ENCODE measurements at regions not wholly inside any gene's neighbourhood (a gene's known extent, or its start where the extent isn't known, plus 50 kb on each side); places are given as distances from the start of the nearest gene placed in this dataset.

DNA sequence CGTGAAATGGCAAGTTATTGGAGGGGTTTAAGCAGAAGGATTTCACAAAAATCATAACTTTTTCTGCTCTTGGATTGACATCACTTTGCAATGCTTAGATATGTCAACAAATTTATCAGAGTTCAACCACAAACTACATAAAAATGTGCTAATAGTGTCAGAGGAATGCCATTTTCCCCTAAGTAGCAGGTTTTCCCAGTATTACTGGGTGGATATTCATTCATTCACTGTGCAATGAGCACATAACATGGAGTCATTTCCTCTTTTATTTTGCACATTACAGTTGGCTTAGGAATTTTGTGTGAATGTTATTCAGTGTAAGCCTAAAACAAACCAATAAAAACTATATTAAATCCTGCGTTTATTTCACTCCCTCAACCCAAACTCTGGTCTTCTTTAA lies 537.3 kb upstream of the MCTP2 start:
- no peak for DNase-seq (ENCODE audit: low read depth in 1 of 2, low spot score in 2 of 2)
- no peak overlapping the region for H4K8ac ChIP-seq (ENCODE audit: extremely low read depth, insufficient read depth, low read length)
- CTCF ChIA-PET (ENCODE audit: partially characterized antibody), result no interaction called here
- no peak overlapping the region for H2AK5ac ChIP-seq (ENCODE audit: low read depth, low read length)
- no peak overlapping the region for H2BK5ac ChIP-seq (ENCODE audit: low read depth, low read length)
- H2BK20ac ChIP-seq (ENCODE audit: low read length), result no peak overlapping the region
- no peak overlapping the region for H2BK120ac ChIP-seq (replicated peaks; ENCODE audit: low read depth, low read length)
- H4K91ac ChIP-seq (replicated peaks; ENCODE audit: insufficient read length, low read length), result no peak overlapping the region
- no peak overlapping the region for H3K56ac ChIP-seq (replicated peaks; ENCODE audit: insufficient read length, low read depth, low read length)
- peaks cover 0 to 3% of the 10 kb centered on the region in 2 experiments; a peak in 1 of 4 replicates for H3K9me3 ChIP-seq (ENCODE audit: insufficient read depth in 2 of 2, low read depth in 1 of 2, low read length in 1 of 2)
- H3K14ac ChIP-seq (ENCODE audit: insufficient read length), result no peak overlapping the region
- no peak overlapping the region for H3K23ac ChIP-seq (ENCODE audit: insufficient read length)
- no peak overlapping the region for H3K4me2 ChIP-seq (ENCODE audit: insufficient read depth in 1 of 2, low read depth in 2 of 2, low read length in 2 of 2)
- H4K5ac ChIP-seq (ENCODE audit: insufficient read length, low read depth, low read length), result no peak overlapping the region
- FAIRE-seq, result no peak
- no peak overlapping the region for H3K18ac ChIP-seq (ENCODE audit: extremely low read depth, low read length)
- no peaks in the 10 kb centered on the region for H3K27me3 ChIP-seq (replicated peaks in 1 of 4; ENCODE audit: control insufficient read depth in 3 of 4, extremely low read depth in 1 of 4, insufficient read depth in 3 of 4, low read length in 3 of 4)
- no peaks in the 10 kb centered on the region for H3K4me1 ChIP-seq (replicated peaks in 1 of 4; ENCODE audit: control insufficient read depth in 3 of 4, insufficient read depth in 4 of 4, low read length in 3 of 4)
- H3K23me2 ChIP-seq (ENCODE audit: low read depth, low read length), result no peaks in the 10 kb centered on the region
- H2BK12ac ChIP-seq (ENCODE audit: low read depth, low read length), result no peak overlapping the region
- H3K79me2 ChIP-seq (ENCODE audit: control insufficient read depth in 1 of 2, insufficient read depth in 2 of 2, low read length in 2 of 2), result no peaks in the 10 kb centered on the region
- peak overlapping the region; percentile 48; the same call in 1 of the 2 replicates for H2AFZ ChIP-seq (ENCODE audit: low read length)
- H3K36me3 ChIP-seq (ENCODE audit: control insufficient read depth in 2 of 4, insufficient read depth in 4 of 4, low read length in 3 of 4), result no peaks in the 10 kb centered on the region
- peaks cover 0 to 2% of the 10 kb centered on the region in 2 experiments for H4K20me1 ChIP-seq (replicated peaks in 1 of 2; ENCODE audit: control insufficient read depth in 1 of 2, insufficient read depth in 2 of 2, low read length in 2 of 2)
- no peak overlapping the region for H2BK15ac ChIP-seq (ENCODE audit: low read length)
- no peak overlapping the region for H3K4ac ChIP-seq (replicated peaks; ENCODE audit: insufficient read length, low read depth, low read length)
- H3K9ac ChIP-seq (replicated peaks in 1 of 4; ENCODE audit: extremely low read depth in 1 of 4, low read depth in 3 of 4, low read length in 3 of 4), result no peak overlapping the region
- H3K4me3 ChIP-seq (ENCODE audit: extremely low read depth in 1 of 4, insufficient read depth in 2 of 4, low read depth in 3 of 4, low read length in 4 of 4), result no peak overlapping the region
- H3K79me1 ChIP-seq (ENCODE audit: low read depth, low read length), result no peaks in the 10 kb centered on the region
- POLR2A ChIA-PET (ENCODE audit: partially characterized antibody), result no interaction called here
- no peak overlapping the region for H3K27ac ChIP-seq (ENCODE audit: low read depth, low read length)
- WGBS, 2 experiments (ENCODE audit: extremely low coverage in 1 of 2, insufficient coverage in 1 of 2, insufficient read length in 1 of 2, insufficient replicate concordance in 2 of 2, low coverage in 1 of 2, low lambda C conversion rate in 2 of 2, missing lambda C conversion rate in 1 of 2), result 93% methylated on average over 2 of the region's 2 CpGs; no CpG with 5 or more reads in 1 of the 2 experiments
- TF ChIP-seq CTBP2 (IDR thresholded peaks at IDR 0.05; ENCODE audit: borderline replicate concordance, insufficient read depth, insufficient read length, low read length) (no peak), CHD1 (IDR thresholded peaks at IDR 0.05; ENCODE audit: low read depth, low read length) (no peak), NRF1 (IDR thresholded peaks at IDR 0.05; ENCODE audit: low read depth, low read length) (no peak), SIN3A (conservative IDR thresholded peaks at IDR 0.05 in 1 of 2, IDR thresholded peaks at IDR 0.05 in 1 of 2; ENCODE audit: low read depth in 1 of 2, low read length in 2 of 2) (no peak)

All from H1 (cell line).